ENCODE measurements at regions not wholly inside any gene's neighbourhood (a gene's known extent, or its start where the extent isn't known, plus 50 kb on each side); places are given as distances from the start of the nearest gene placed in this dataset.

- Histone ChIP-seq H3K27ac (ENCODE audit: insufficient read depth, low read depth, low read length) (no peak overlapping the region), H3K4me2 (ENCODE audit: insufficient read depth, low read length) (no peak overlapping the region), H3K4me1 (ENCODE audit: control insufficient read depth, extremely low read depth, insufficient read depth, low read length) (no peaks in the 10 kb centered on the region), H3K9me3 (replicated peaks; ENCODE audit: control insufficient read depth, insufficient read depth, low read length) (no peaks in the 10 kb centered on the region), H3K79me2 (ENCODE audit: control insufficient read depth, insufficient read depth, low read length) (no peaks in the 10 kb centered on the region), H3K27me3 (ENCODE audit: control insufficient read depth in 2 of 2, insufficient read depth in 2 of 2, low read length in 2 of 2) (no peaks in the 10 kb centered on the region), H4K20me1 (replicated peaks; ENCODE audit: control insufficient read depth, extremely low read depth, insufficient read depth, low read length) (no peaks in the 10 kb centered on the region), H3K9me1 (replicated peaks; ENCODE audit: control insufficient read depth, extremely low read depth, insufficient read depth, low read length) (no peaks in the 10 kb centered on the region), H3K4me3 (replicated peaks in 1 of 3; ENCODE audit: insufficient read depth in 1 of 3, low read depth in 1 of 3, low read length in 3 of 3) (no peak overlapping the region), H2AFZ (ENCODE audit: low read depth, low read length) (no peak overlapping the region), H3K36me3 (ENCODE audit: control insufficient read depth in 2 of 2, extremely low read depth in 1 of 2, insufficient read depth in 2 of 2, low read length in 2 of 2) (no peaks in the 10 kb centered on the region), H3K9ac (replicated peaks; ENCODE audit: extremely low read depth, insufficient read depth, low read length) (no peak overlapping the region)
- no TSS peak for BruUV-seq (replicated peaks)
- DNase-seq (ENCODE audit: low read depth, low spot score) (no peak), FAIRE-seq (no peak)
- ChIA-PET POLR2A (no interaction called here), CTCF (no interaction called here)
- intact Hi-C loops (cut with micrococcal nuclease) (no loop called here), dilution Hi-C loops (cut with MboI; ENCODE audit: extremely low pct_ligation_motif_present, low sequenced_read_pairs) (no loop called here)
- TF ChIP-seq JUN (IDR thresholded peaks at IDR 0.05; ENCODE audit: borderline replicate concordance, insufficient read depth, insufficient read length, low read depth), result no peak
- TF ChIP-seq CTCF (IDR thresholded peaks at IDR 0.05; ENCODE audit: extremely low read depth in 1 of 2, insufficient read depth in 1 of 2, low read depth in 1 of 2, low read length in 2 of 2), result no peak
- TF ChIP-seq POLR2A (IDR thresholded peaks at IDR 0.05; ENCODE audit: low read depth, low read length), result no peak
- no peak for TF ChIP-seq FOS (IDR thresholded peaks at IDR 0.05; ENCODE audit: borderline replicate concordance, insufficient read depth, low read length)
- no peak for TF ChIP-seq POLR2AphosphoS5 (IDR thresholded peaks at IDR 0.05; ENCODE audit: insufficient read depth, low read depth, low read length)
- TF ChIP-seq GATA2 (IDR thresholded peaks at IDR 0.05; ENCODE audit: insufficient read depth, insufficient read length, low read depth, low read length), result no peak
- no peak for TF ChIP-seq MAX (IDR thresholded peaks at IDR 0.05; ENCODE audit: insufficient read depth, insufficient read length)
- TF ChIP-seq MYC (IDR thresholded peaks at IDR 0.05; ENCODE audit: low read depth, low read length), result no peak
- no peak for TF ChIP-seq EZH2 (IDR thresholded peaks at IDR 0.05; ENCODE audit: borderline replicate concordance, low read depth, low read length, severe bottlenecking)
These were observed 2043.6 kb upstream of the C9orf72 start for GRCh38 chr9:29616844-29617243.
